AG04449 (cell line): ENCODE measurements at regions not wholly inside any gene's neighbourhood (a gene's known extent, or its start where the extent isn't known, plus 50 kb on each side); places are given as distances from the start of the nearest gene placed in this dataset.

ENCODE experiments used
- CTCF ChIA-PET: fragments of 350-600 bp; formaldehyde crosslinking; extraction: SDS; loops from one replicate; lab custom pipeline; 2021; ENCODE audit warnings: antibody characterized with exemption; lab: Yijun Ruan, JAX
- POLR2A ChIA-PET: fragments of 400-600, 350-600 bp; formaldehyde crosslinking; extraction: SDS; loops from one replicate; lab custom pipeline; 2020; ENCODE audit warnings: antibody characterized with exemption, inconsistent platforms; lab: Yijun Ruan, JAX
- DNase-seq: peaks from one replicate; pipeline ENCODE4 v3.0.0-alpha.2; 2010; ENCODE audit warnings: low read depth, low spot score
- H3K4me3 ChIP-seq: 2 replicates; pipeline ENCODE4 v1.5.1; 2011; ENCODE audit warnings: low read depth, mild to moderate bottlenecking, control low read depth, low read length
- CTCF ChIP-seq: IDR thresholded peaks from one replicate; pipeline ENCODE4 v1.5.1; 2011; ENCODE audit warnings: mild to moderate bottlenecking, moderate library complexity, low read length, control low read depth, inconsistent platforms; ENCODE audit not compliant: insufficient read depth; ENCODE audit errors: missing control alignments

- DNase-seq = no peak
- TF ChIP-seq CTCF = no peak
- ChIA-PET CTCF (no interaction called here), POLR2A (interaction anchor here (0.6 kb wide), 1 partner anchor 359 kb away, joined by 3 read pairs; no protein-coding TSS in a partner anchor)
- H3K4me3 ChIP-seq = no peak overlapping the region
These were observed 132.9 kb downstream of the RHOU start for GRCh38 chr1:228867951-228868730.

GRCh38 chr1:228868731-228869024 is 133.4 kb downstream of the RHOU start:
- no peak for TF ChIP-seq CTCF
- POLR2A ChIA-PET = interaction anchor here (0.6 kb wide), 1 partner anchor 358 kb away, joined by 3 read pairs; no protein-coding TSS in a partner anchor
- no peak for DNase-seq
- H3K4me3 ChIP-seq = no peak overlapping the region
- CTCF ChIA-PET = no interaction called here

GRCh38 chr1:228869312-228869824 is 134.1 kb downstream of the RHOU start:
- no peak overlapping the region for H3K4me3 ChIP-seq
- ChIA-PET POLR2A (no interaction called here), CTCF (interaction anchor here (1.4 kb wide), 1 partner anchor 15 kb away, joined by 4 read pairs; no protein-coding TSS in a partner anchor)
- no peak for DNase-seq
- TF ChIP-seq CTCF = no peak

GRCh38 chr1:228870041-228870713 is 134.9 kb downstream of the RHOU start:
- TF ChIP-seq CTCF = no peak
- DNase-seq = no peak
- H3K4me3 ChIP-seq = no peak overlapping the region
- ChIA-PET CTCF (interaction anchor here (1.4 kb wide), 1 partner anchor 16 kb away, joined by 4 read pairs; no protein-coding TSS in a partner anchor), POLR2A (no interaction called here)

GRCh38 chr1:228871314-228872061 is 136.2 kb downstream of the RHOU start:
- CTCF ChIA-PET = no interaction called here
- H3K4me3 ChIP-seq = no peak overlapping the region
- DNase-seq = no peak
- no peak for TF ChIP-seq CTCF
- POLR2A ChIA-PET = no interaction called here
